ENCODE measurements at regions not wholly inside any gene's neighbourhood (a gene's known extent, or its start where the extent isn't known, plus 50 kb on each side); places are given as distances from the start of the nearest gene placed in this dataset.

- Histone ChIP-seq H3K4me3 (replicated peaks in 1 of 2; ENCODE audit: low read depth in 1 of 2, low read length in 2 of 2) (no peak overlapping the region), H3K4me2 (ENCODE audit: low read length) (no peak overlapping the region), H3K79me2 (ENCODE audit: insufficient read depth, low read length) (no peaks in the 10 kb centered on the region), H3K9ac (ENCODE audit: low read length) (no peak overlapping the region), H4K20me1 (ENCODE audit: insufficient read depth) (no peaks in the 10 kb centered on the region), H2AFZ (ENCODE audit: low read depth, low read length, poor library complexity, severe bottlenecking) (no peak overlapping the region), H3K27ac (ENCODE audit: low read depth, low read length) (no peak overlapping the region), H3K9me2 (ENCODE audit: insufficient read depth) (no peaks in the 10 kb centered on the region), H3K36me3 (ENCODE audit: control insufficient read depth in 1 of 2, insufficient read depth in 2 of 2, low read length in 2 of 2) (no peaks in the 10 kb centered on the region), H3K27me3 (ENCODE audit: insufficient read depth, low read length) (no peaks in the 10 kb centered on the region), H3K9me3 (ENCODE audit: control insufficient read depth in 1 of 2, insufficient read depth in 1 of 2, low read depth in 1 of 2, low read length in 2 of 2) (peaks cover 0 to 21% of the 10 kb centered on the region in 2 experiments; a peak in 2 of 4 replicates), H3K4me1 (ENCODE audit: control insufficient read depth in 1 of 2, insufficient read depth in 2 of 2, low read length in 2 of 2) (no peaks in the 10 kb centered on the region)
- ATAC-seq (no peak), DNase-seq (ENCODE audit: low read depth, low spot score) (no peak)
- intact Hi-C loops (cut with micrococcal nuclease) = no loop called here
- no TSS peak for BruUV-seq (replicated peaks)
- POLR2A ChIA-PET = no interaction called here
- CTCF ChIA-PET = interaction anchor here (1.4 kb wide), 1 partner anchor 30 kb away, joined by 3 read pairs; no protein-coding TSS in a partner anchor
- RAD21 ChIA-PET (ENCODE audit: low non-redundant PET in 1 of 2, low total read pairs in 2 of 2, uncharacterized antibody in 2 of 2, unreplicated experiment in 2 of 2) = no interaction called here
- TF ChIP-seq RAD21 (IDR thresholded peaks at IDR 0.05; ENCODE audit: low read depth) (no peak), CBX3 (IDR thresholded peaks at IDR 0.05; ENCODE audit: low read depth) (no peak), POLR2A (IDR thresholded peaks at IDR 0.05; ENCODE audit: borderline replicate concordance, extremely low read depth, insufficient read depth, insufficient read length) (no peak), TCF7L2 (IDR thresholded peaks at IDR 0.05; ENCODE audit: borderline replicate concordance, extremely low read depth, insufficient read depth, insufficient read length) (no peak), CEBPB (IDR thresholded peaks at IDR 0.05; ENCODE audit: low read depth) (no peak), ELF1 (IDR thresholded peaks at IDR 0.05; ENCODE audit: borderline replicate concordance, low read depth) (no peak), EZH2phosphoT487 (IDR thresholded peaks at IDR 0.05; ENCODE audit: borderline replicate concordance) (no peak), JUND (IDR thresholded peaks at IDR 0.05) (no peak), EGR1 (IDR thresholded peaks at IDR 0.05; ENCODE audit: low read depth) (no peak), ZFX (IDR thresholded peaks at IDR 0.05) (no peak), REST (IDR thresholded peaks at IDR 0.05; ENCODE audit: low read depth) (no peak)
- TF ChIP-seq, protein P1, sequence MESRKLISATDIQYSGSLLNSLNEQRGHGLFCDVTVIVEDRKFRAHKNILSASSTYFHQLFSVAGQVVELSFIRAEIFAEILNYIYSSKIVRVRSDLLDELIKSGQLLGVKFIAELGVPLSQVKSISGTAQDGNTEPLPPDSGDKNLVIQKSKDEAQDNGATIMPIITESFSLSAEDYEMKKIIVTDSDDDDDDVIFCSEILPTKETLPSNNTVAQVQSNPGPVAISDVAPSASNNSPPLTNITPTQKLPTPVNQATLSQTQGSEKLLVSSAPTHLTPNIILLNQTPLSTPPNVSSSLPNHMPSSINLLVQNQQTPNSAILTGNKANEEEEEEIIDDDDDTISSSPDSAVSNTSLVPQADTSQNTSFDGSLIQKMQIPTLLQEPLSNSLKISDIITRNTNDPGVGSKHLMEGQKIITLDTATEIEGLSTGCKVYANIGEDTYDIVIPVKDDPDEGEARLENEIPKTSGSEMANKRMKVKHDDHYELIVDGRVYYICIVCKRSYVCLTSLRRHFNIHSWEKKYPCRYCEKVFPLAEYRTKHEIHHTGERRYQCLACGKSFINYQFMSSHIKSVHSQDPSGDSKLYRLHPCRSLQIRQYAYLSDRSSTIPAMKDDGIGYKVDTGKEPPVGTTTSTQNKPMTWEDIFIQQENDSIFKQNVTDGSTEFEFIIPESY (IDR thresholded peaks at IDR 0.05; ENCODE audit: extremely low read depth, insufficient replicate concordance, low read length) = no peak
Measured at GRCh38 chr20:6613280-6613861, 154.1 kb upstream of the BMP2 start.

Data from HCT116 (cell line).